Osteoblast (primary cell): ENCODE measurements at regions not wholly inside any gene's neighbourhood (a gene's known extent, or its start where the extent isn't known, plus 50 kb on each side); places are given as distances from the start of the nearest gene placed in this dataset.
A peak's percentile ranks its signal among the peaks of the same experiment; 100 is the strongest.

Source experiments
- DNase-seq: peaks from one replicate; pipeline ENCODE4 v3.0.0; 2011; ENCODE audit warnings: low spot score, mixed read lengths; ENCODE audit not compliant: insufficient read length; ENCODE audit errors: missing footprints
- H2AFZ ChIP-seq: 2 replicates; pipeline ENCODE4 v1.6.0; 2011; ENCODE audit warnings: mild to moderate bottlenecking, low read length
- H3K27ac ChIP-seq: 2 replicates; pipeline ENCODE4 v1.5.1; 2011; ENCODE audit warnings: mild to moderate bottlenecking, low read depth, low read length, moderate library complexity
- H3K27me3 ChIP-seq: 2 replicates; pipeline ENCODE4 v1.6.0; 2012; ENCODE audit warnings: mild to moderate bottlenecking, control low read depth, inconsistent platforms, low read length, moderate library complexity; ENCODE audit not compliant: insufficient read depth
- H3K36me3 ChIP-seq: 2 replicates; pipeline ENCODE4 v1.5.1; 2011; ENCODE audit warnings: mild to moderate bottlenecking, low read length, control low read depth, moderate library complexity; ENCODE audit not compliant: insufficient read depth
- H3K4me1 ChIP-seq: 2 replicates; pipeline ENCODE4 v1.5.1; 2011; ENCODE audit warnings: mild to moderate bottlenecking, low read length, control low read depth, moderate library complexity; ENCODE audit not compliant: insufficient read depth
- H3K4me2 ChIP-seq: 2 replicates; pipeline ENCODE4 v1.6.0; 2011; ENCODE audit warnings: mild to moderate bottlenecking, low read length; ENCODE audit not compliant: insufficient read depth
- H3K4me3 ChIP-seq: fragments of 200-600 bp; sonication (generic); 3 replicates; pipeline ENCODE4 v1.5.1; 2012; ENCODE audit warnings: mild to moderate bottlenecking, low read length, inconsistent platforms; ENCODE audit not compliant: insufficient read depth
- H3K79me2 ChIP-seq: 2 replicates; pipeline ENCODE4 v1.6.0; 2012; ENCODE audit warnings: mild to moderate bottlenecking, low read length, control low read depth, inconsistent platforms; ENCODE audit not compliant: insufficient read depth
- H3K9me3 ChIP-seq: 2 replicates; pipeline ENCODE4 v1.5.1; 2011; ENCODE audit warnings: low read depth, low read length, control low read depth
- H4K20me1 ChIP-seq: 2 replicates; pipeline ENCODE4 v1.6.0; 2012; ENCODE audit warnings: mild to moderate bottlenecking, low read length, control low read depth; ENCODE audit not compliant: insufficient read depth
- CTCF ChIP-seq: IDR thresholded peaks from 2 replicates; pipeline ENCODE4 v1.5.1; 2011; ENCODE audit warnings: mild to moderate bottlenecking, low read depth, low read length, moderate library complexity; ENCODE audit errors: extremely low read depth

- Histone ChIP-seq H3K4me3 (peak overlapping the region; percentile 2), H2AFZ (no peak overlapping the region), H3K9me3 (no peaks in the 10 kb centered on the region), H3K27me3 (no peaks in the 10 kb centered on the region), H4K20me1 (no peaks in the 10 kb centered on the region), H3K36me3 (no peaks in the 10 kb centered on the region), H3K79me2 (no peaks in the 10 kb centered on the region), H3K4me1 (peaks cover 20% of the 10 kb centered on the region), H3K4me2 (peak overlapping the region; percentile 29), H3K27ac (peak overlapping the region; percentile 93)
- no peak for TF ChIP-seq CTCF
- DNase-seq: peak; percentile 9
Measured at GRCh38 chr13:98083936-98084335, 59.0 kb upstream of the FARP1 start.

GRCh38 chr13:98089246-98089645 lies 53.6 kb upstream of the FARP1 start:
- peaks cover 18% of the 10 kb centered on the region for H3K4me1 ChIP-seq
- H3K4me2 ChIP-seq: peak overlapping the region; percentile 26
- no peaks in the 10 kb centered on the region for H3K27me3 ChIP-seq
- H3K4me3 ChIP-seq: no peak overlapping the region
- H2AFZ ChIP-seq: peak overlapping the region; percentile 15
- no peak for TF ChIP-seq CTCF
- H3K9me3 ChIP-seq: peaks cover 5% of the 10 kb centered on the region
- no peaks in the 10 kb centered on the region for H3K36me3 ChIP-seq
- H3K79me2 ChIP-seq: no peaks in the 10 kb centered on the region
- no peaks in the 10 kb centered on the region for H4K20me1 ChIP-seq
- peak; percentile 91 for DNase-seq
- H3K27ac ChIP-seq: peak overlapping the region; percentile 83

- Histone ChIP-seq H3K4me1 (peaks cover 18% of the 10 kb centered on the region), H3K79me2 (no peaks in the 10 kb centered on the region), H2AFZ (no peak overlapping the region), H4K20me1 (no peaks in the 10 kb centered on the region), H3K9me3 (peaks cover 5% of the 10 kb centered on the region), H3K27ac (no peak overlapping the region), H3K27me3 (no peaks in the 10 kb centered on the region), H3K4me3 (no peak overlapping the region), H3K4me2 (no peak overlapping the region), H3K36me3 (no peaks in the 10 kb centered on the region)
- TF ChIP-seq CTCF: no peak
- DNase-seq: no peak
Measured at GRCh38 chr13:98092888-98093287, 50.0 kb upstream of the FARP1 start.
